Prostate gland (tissue), 2 donors: ENCODE measurements at regions not wholly inside any gene's neighbourhood (a gene's known extent, or its start where the extent isn't known, plus 50 kb on each side); places are given as distances from the start of the nearest gene placed in this dataset.

Experiments
- POLR2AphosphoS5 ChIP-seq: sonication (generic); formaldehyde crosslinking; IDR thresholded peaks from one replicate; pipeline ENCODE4 v1.6.1; 2017; ENCODE audit warnings: antibody characterized with exemption
- TF ChIP-seq, protein P1 (sequence below), 4 experiments: fragments of 200-600 bp in 2 of 4; fragments of 450-650 bp in 2 of 4; sonication (generic) in 2 of 4; IDR thresholded peaks; 1 replicate in 3 of 4; 2 replicates in 1 of 4; pipeline ENCODE4 v1.5.1; 2016 to 2019; ENCODE audit warnings: antibody characterized with exemption in 4 of 4, mild to moderate bottlenecking in 2 of 4, moderate library complexity in 2 of 4

DNA sequence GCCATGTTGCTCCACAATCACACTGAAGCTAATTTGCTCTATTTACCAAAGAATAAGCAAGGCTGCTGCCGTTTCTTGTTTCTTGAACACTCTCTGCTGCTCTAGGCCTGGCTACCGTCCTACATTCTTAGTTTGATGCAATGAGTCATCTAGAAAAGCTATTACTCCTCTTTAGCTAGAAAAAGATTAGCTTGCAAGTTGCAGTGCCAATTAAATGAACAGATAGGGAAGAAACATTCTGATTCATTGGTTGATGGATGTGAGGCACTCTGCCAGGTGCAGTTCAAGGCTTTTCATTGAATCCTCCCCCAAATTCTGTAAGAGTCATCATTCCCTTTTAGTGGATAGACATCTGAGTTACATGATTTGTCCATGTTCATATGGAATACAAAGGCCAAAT, 807.7 kb upstream of the AMELY start:
- no peak for TF ChIP-seq POLR2AphosphoS5
- TF ChIP-seq, protein P1, sequence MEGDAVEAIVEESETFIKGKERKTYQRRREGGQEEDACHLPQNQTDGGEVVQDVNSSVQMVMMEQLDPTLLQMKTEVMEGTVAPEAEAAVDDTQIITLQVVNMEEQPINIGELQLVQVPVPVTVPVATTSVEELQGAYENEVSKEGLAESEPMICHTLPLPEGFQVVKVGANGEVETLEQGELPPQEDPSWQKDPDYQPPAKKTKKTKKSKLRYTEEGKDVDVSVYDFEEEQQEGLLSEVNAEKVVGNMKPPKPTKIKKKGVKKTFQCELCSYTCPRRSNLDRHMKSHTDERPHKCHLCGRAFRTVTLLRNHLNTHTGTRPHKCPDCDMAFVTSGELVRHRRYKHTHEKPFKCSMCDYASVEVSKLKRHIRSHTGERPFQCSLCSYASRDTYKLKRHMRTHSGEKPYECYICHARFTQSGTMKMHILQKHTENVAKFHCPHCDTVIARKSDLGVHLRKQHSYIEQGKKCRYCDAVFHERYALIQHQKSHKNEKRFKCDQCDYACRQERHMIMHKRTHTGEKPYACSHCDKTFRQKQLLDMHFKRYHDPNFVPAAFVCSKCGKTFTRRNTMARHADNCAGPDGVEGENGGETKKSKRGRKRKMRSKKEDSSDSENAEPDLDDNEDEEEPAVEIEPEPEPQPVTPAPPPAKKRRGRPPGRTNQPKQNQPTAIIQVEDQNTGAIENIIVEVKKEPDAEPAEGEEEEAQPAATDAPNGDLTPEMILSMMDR (IDR thresholded peaks at IDR 0.05): no peak
